Psoas muscle (tissue), 7 donors: ENCODE measurements at regions not wholly inside any gene's neighbourhood (a gene's known extent, or its start where the extent isn't known, plus 50 kb on each side); places are given as distances from the start of the nearest gene placed in this dataset.

Experiments
- ATAC-seq, 4 donors: fragments of 200-7000 bp; cut with Tn5 transposase; one replicate each; pipeline ENCODE4 v1.9.1; 2020; ENCODE audit warnings: moderate library complexity in 3 of 4, mild to moderate bottlenecking in 2 of 4
- DNase-seq, 2 donors: peaks; one replicate each; pipeline ENCODE4 v3.0.0-alpha.2; 2020
- H3K27ac ChIP-seq: fragments of 200-600 bp; one replicate; pipeline ENCODE4 v1.8.0; 2022
- H3K27me3 ChIP-seq, 3 donors: fragments of 200-600 bp in 1 of 3; one replicate each; pipeline versions ENCODE4 v1.6.1 to v1.8.0; 2013 to 2022; ENCODE audit warnings: low read length in 2 of 3, mild to moderate bottlenecking in 2 of 3, moderate library complexity in 1 of 3; ENCODE audit not compliant: insufficient read depth in 3 of 3
- H3K36me3 ChIP-seq, 2 donors: fragments of 200-600 bp in 1 of 2; one replicate each; pipeline versions ENCODE4 v1.6.1 to v1.8.0; 2013 to 2022; ENCODE audit warnings: low read depth in 1 of 2, mild to moderate bottlenecking in 1 of 2, moderate library complexity in 1 of 2; ENCODE audit not compliant: insufficient read depth in 1 of 2
- H3K4me1 ChIP-seq: fragments of 200-600 bp; one replicate; pipeline ENCODE4 v1.8.0; 2022
- H3K4me3 ChIP-seq: fragments of 200-600 bp; one replicate; pipeline ENCODE4 v1.8.0; 2022; ENCODE audit warnings: mild to moderate bottlenecking
- H3K9me3 ChIP-seq: fragments of 200-600 bp; one replicate; pipeline ENCODE4 v1.8.0; 2022
- CTCF ChIP-seq: fragments of 200-600 bp; IDR thresholded peaks from one replicate; pipeline ENCODE4 v1.8.0; 2022; ENCODE audit warnings: antibody characterized with exemption
- WGBS, 3 donors: extraction: QIAGEN DNeasy Blood & Tissue Kit; methylation state at CpG; one replicate each; pipeline versions ENCODE4 v1.1.6 to v1.1.7; 2013; 5-methylcytosine and 5-hydroxymethylcytosine counted together
- intact Hi-C, 2 donors: fragments of 100-400 bp; cut with DNase I; formaldehyde crosslinking; loops; one replicate each; pipeline versions ENCODE4 v1.11.0 to v1.14.2; 2022
- donor health status: healthy with polysubstance abuse.
- donor health status: DM: no; HTN: no; CAD: no; lungs with moderate emphysema.
- donor health status: Bipolar disorder and iron deficiency.
- donor health status: healthy.
- donor health status: DM: yes; HTN: yes; CAD: no.
- donor health status: DM: no; HTN: no; CAD: no.
- donor health status: DM: yes; HTN: yes; CAD: no.

DNA sequence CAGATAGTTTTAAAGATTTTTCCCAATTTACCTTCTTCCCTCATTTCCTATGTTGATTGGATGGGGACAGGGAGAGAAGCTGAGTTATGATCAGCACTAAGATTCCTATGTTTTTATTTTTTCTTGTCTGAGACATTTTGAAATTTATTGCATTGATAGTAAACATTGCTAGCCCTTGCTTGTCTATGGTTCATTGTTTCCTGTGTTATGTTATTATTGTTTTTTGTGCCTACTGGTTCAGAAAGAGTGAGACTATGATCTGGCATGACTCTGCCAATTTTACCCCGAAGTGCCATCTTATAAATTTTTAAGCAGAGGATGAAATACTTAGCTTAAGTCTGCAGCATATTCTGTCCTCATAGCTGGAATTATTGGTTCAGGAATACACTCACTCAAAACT, 478.5 kb downstream of the MBD2 start:
- DNase-seq (no peak), ATAC-seq (no peak)
- Histone ChIP-seq H3K27ac (no peak overlapping the region), H3K27me3 (no peaks in the 10 kb centered on the region), H3K9me3 (no peaks in the 10 kb centered on the region), H3K4me3 (no peak overlapping the region), H3K36me3 (no peaks in the 10 kb centered on the region), H3K4me1 (no peaks in the 10 kb centered on the region)
- WGBS, 3 donors: 0 to 84% (median 62%) methylated on average over 1 of the region's 1 CpG
- TF ChIP-seq CTCF: no peak
- intact Hi-C loops: no loop called here

- 59 to 69% (median 63%) methylated on average over 5 of the region's 5 CpGs for WGBS, 3 donors
- H3K4me1 ChIP-seq: no peaks in the 10 kb centered on the region
- no peak for TF ChIP-seq CTCF
- H3K9me3 ChIP-seq: no peaks in the 10 kb centered on the region
- no peak overlapping the region for H3K4me3 ChIP-seq
- no peaks in the 10 kb centered on the region for H3K27me3 ChIP-seq
- DNase-seq: no peak
- H3K36me3 ChIP-seq: no peaks in the 10 kb centered on the region
- ATAC-seq: no peak
- intact Hi-C loops: no loop called here
- no peak overlapping the region for H3K27ac ChIP-seq
These were observed 479.1 kb downstream of the MBD2 start for GRCh38 chr18:53745224-53745967.

DNA sequence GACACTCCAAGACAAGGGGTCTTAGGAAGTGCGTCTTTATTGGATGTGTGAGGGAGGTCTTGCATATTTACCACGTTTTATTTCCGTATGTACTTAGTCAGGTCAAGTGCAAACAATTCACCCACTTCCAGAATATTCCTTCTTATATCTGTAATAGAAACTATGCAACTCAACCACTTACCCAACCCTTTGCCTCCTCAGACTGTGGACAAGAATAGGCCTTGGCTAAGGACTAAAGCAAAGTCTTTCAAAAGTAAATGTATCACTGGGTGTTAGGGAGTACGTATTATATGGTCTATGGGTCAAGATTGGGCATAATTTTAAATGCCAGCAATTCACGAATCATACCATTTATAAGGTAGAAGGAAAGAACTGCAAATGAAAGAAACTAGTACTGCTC, 484.8 kb downstream of the MBD2 start:
- no peak for TF ChIP-seq CTCF
- Histone ChIP-seq H3K27ac (no peak overlapping the region), H3K27me3 (no peaks in the 10 kb centered on the region), H3K4me3 (no peak overlapping the region), H3K36me3 (no peaks in the 10 kb centered on the region), H3K9me3 (no peaks in the 10 kb centered on the region), H3K4me1 (no peaks in the 10 kb centered on the region)
- intact Hi-C loops: no loop called here
- DNase-seq (no peak), ATAC-seq (no peak)
- WGBS, 3 donors: 61 to 78% (median 78%) methylated on average over 5 of the region's 5 CpGs

DNA sequence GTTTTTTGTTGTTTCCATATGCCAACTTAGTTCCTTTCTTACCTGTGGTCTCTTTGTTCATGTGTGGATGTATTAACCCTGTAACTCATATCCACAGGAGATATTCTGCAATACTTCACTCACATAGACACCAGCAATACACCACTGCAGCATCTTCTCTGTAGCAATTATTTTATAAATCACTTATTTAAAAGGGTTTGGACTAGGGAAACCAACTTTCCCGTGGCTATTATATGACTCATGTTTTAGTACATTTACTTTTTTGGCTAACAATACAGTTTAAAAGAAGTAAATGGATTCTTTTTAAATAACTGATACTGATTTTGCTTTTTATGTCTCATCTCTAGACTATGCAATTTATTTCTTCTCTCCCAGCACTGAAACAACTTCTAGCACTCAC, 488.9 kb downstream of the MBD2 start:
- no peak for ATAC-seq
- no peak for TF ChIP-seq CTCF
- 44 to 57% (median 48%) methylated on average over 1 of the region's 1 CpG for WGBS, 3 donors

More for the DNA sequence above, 488.9 kb downstream of the MBD2 start:
- H3K9me3 ChIP-seq: no peaks in the 10 kb centered on the region
- no peaks in the 10 kb centered on the region for H3K4me1 ChIP-seq
- no peak overlapping the region for H3K27ac ChIP-seq
- no peak overlapping the region for H3K4me3 ChIP-seq
- no peaks in the 10 kb centered on the region for H3K27me3 ChIP-seq
- H3K36me3 ChIP-seq: no peaks in the 10 kb centered on the region
- no peak for DNase-seq
- intact Hi-C loops: no loop called here
